H1 (cell line): ENCODE measurements at regions not wholly inside any gene's neighbourhood (a gene's known extent, or its start where the extent isn't known, plus 50 kb on each side); places are given as distances from the start of the nearest gene placed in this dataset.

Experiments used
- GTF2F1 ChIP-seq: IDR thresholded peaks from 2 replicates; pipeline ENCODE4 v1.6.1; 2012; ENCODE audit warnings: low read depth, low read length, improper control_type of control experiment, borderline replicate concordance

DNA sequence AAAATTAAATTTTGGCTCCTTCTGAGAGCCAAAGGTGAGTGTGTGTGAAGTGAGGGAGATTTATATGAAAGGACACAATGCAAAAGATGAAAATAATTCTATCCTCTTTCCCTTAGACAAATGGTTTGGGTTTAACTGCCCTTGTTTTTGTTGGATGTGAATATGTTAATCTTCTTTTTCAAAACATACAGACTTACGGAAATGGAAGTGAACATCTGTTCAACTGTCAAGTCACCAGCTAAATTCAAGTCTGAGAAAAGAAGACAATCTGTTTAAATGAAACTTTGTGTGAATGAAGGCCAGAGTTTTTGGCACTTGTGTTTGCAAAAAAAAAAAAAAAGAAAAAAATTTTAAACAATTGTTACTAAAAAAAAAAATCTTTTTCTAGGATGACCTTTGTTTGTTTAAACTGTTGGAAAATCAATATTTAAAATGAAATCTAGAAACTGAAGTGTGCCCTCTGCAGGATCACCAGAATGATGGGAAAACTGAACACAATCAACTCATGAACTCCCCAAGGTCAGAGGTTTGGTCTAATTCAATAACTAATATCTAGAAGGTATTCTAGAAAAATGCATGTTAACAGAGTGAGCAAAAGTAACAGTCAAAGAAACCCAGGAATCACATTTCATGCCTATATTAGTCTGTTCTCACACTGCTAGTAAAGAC, 448.8 kb downstream of the FLRT2 start (continued):
- TF ChIP-seq GTF2F1: no peak
